KMS-11 (cell line): ENCODE measurements at regions not wholly inside any gene's neighbourhood (a gene's known extent, or its start where the extent isn't known, plus 50 kb on each side); places are given as distances from the start of the nearest gene placed in this dataset.

Source experiments
- H2AFZ ChIP-seq: fragments of 200-600 bp; sonication (generic); 2 replicates; pipeline ENCODE4 v1.6.1; 2016; ENCODE audit warnings: antibody characterized with exemption, mixed run types, low read depth
- H3K27ac ChIP-seq: fragments of 200-600 bp; sonication (generic); 2 replicates; pipeline ENCODE4 v1.6.1; 2016; ENCODE audit warnings: mild to moderate bottlenecking, mixed run types
- H3K27me3 ChIP-seq: fragments of 200-600 bp; sonication (generic); 2 replicates; pipeline ENCODE4 v1.6.1; 2017; ENCODE audit warnings: mild to moderate bottlenecking, low read depth, mixed run types, moderate library complexity; ENCODE audit not compliant: insufficient read depth
- H3K36me3 ChIP-seq: fragments of 200-600 bp; sonication (generic); 2 replicates; pipeline ENCODE4 v1.6.1; 2017; ENCODE audit warnings: mild to moderate bottlenecking, mixed run types; ENCODE audit not compliant: insufficient read depth
- H3K4me1 ChIP-seq: fragments of 200-600 bp; sonication (generic); 2 replicates; pipeline ENCODE4 v1.6.1; 2016; ENCODE audit warnings: mild to moderate bottlenecking, low read depth, mixed run types; ENCODE audit not compliant: poor library complexity, severe bottlenecking
- H3K4me2 ChIP-seq: fragments of 200-600 bp; sonication (generic); 2 replicates; pipeline ENCODE4 v1.7.0; 2016; ENCODE audit warnings: mild to moderate bottlenecking, mixed run types
- H3K4me3 ChIP-seq: fragments of 200-600 bp; sonication (generic); IDR thresholded peaks from 2 replicates; pipeline ENCODE4 v1.6.1; 2017; ENCODE audit warnings: low read depth, low read length, mixed read lengths; ENCODE audit not compliant: insufficient read depth
- H3K79me2 ChIP-seq: fragments of 200-600 bp; sonication (generic); 2 replicates; pipeline ENCODE4 v1.6.1; 2016; ENCODE audit warnings: low read depth, mixed run types; ENCODE audit not compliant: insufficient read depth
- H3K9ac ChIP-seq: fragments of 200-600 bp; sonication (generic); 2 replicates; pipeline ENCODE4 v1.6.1; 2016; ENCODE audit warnings: mild to moderate bottlenecking, mixed run types
- H4K20me1 ChIP-seq: fragments of 200-600 bp; sonication (generic); 2 replicates; pipeline ENCODE4 v1.6.1; 2016; ENCODE audit warnings: mild to moderate bottlenecking, mixed run types; ENCODE audit not compliant: insufficient read depth
- CTCF ChIP-seq: fragments of 200-600 bp; sonication (generic); conservative IDR thresholded peaks from 2 replicates; pipeline ENCODE4 v1.6.1; 2017; ENCODE audit warnings: low read depth, mild to moderate bottlenecking, antibody characterized with exemption, low read length, moderate library complexity, mixed read lengths

- no peaks in the 10 kb centered on the region for H4K20me1 ChIP-seq
- no peak overlapping the region for H2AFZ ChIP-seq
- H3K27ac ChIP-seq: no peak overlapping the region
- no peak overlapping the region for H3K9ac ChIP-seq
- H3K79me2 ChIP-seq: no peaks in the 10 kb centered on the region
- no peak overlapping the region for H3K4me3 ChIP-seq
- H3K27me3 ChIP-seq: no peaks in the 10 kb centered on the region
- no peak for TF ChIP-seq CTCF
- H3K4me1 ChIP-seq: no peaks in the 10 kb centered on the region
- no peaks in the 10 kb centered on the region for H3K36me3 ChIP-seq
- H3K4me2 ChIP-seq: no peak overlapping the region
These were observed 81.2 kb downstream of the SPCS3 start for GRCh38 chr4:176400816-176401461.

- H3K79me2 ChIP-seq: no peaks in the 10 kb centered on the region
- H3K9ac ChIP-seq: no peak overlapping the region
- H4K20me1 ChIP-seq: no peaks in the 10 kb centered on the region
- H2AFZ ChIP-seq: no peak overlapping the region
- H3K4me1 ChIP-seq: no peaks in the 10 kb centered on the region
- H3K4me3 ChIP-seq: no peak overlapping the region
- no peaks in the 10 kb centered on the region for H3K27me3 ChIP-seq
- H3K27ac ChIP-seq: no peak overlapping the region
- H3K4me2 ChIP-seq: no peak overlapping the region
- no peaks in the 10 kb centered on the region for H3K36me3 ChIP-seq
- TF ChIP-seq CTCF: no peak
These were observed 84.9 kb downstream of the SPCS3 start for GRCh38 chr4:176404621-176405020.

- Histone ChIP-seq H3K79me2 (no peaks in the 10 kb centered on the region), H4K20me1 (no peaks in the 10 kb centered on the region), H3K27ac (no peak overlapping the region), H3K4me1 (no peaks in the 10 kb centered on the region), H3K4me3 (no peak overlapping the region), H2AFZ (no peak overlapping the region), H3K36me3 (no peaks in the 10 kb centered on the region), H3K27me3 (no peaks in the 10 kb centered on the region), H3K4me2 (no peak overlapping the region), H3K9ac (no peak overlapping the region)
- no peak for TF ChIP-seq CTCF
These were observed 86.5 kb downstream of the SPCS3 start for GRCh38 chr4:176406297-176406696.

- H3K27ac ChIP-seq: no peak overlapping the region
- no peaks in the 10 kb centered on the region for H3K4me1 ChIP-seq
- no peak overlapping the region for H3K4me2 ChIP-seq
- H3K27me3 ChIP-seq: no peaks in the 10 kb centered on the region
- TF ChIP-seq CTCF: no peak
- H3K79me2 ChIP-seq: no peaks in the 10 kb centered on the region
- H2AFZ ChIP-seq: no peak overlapping the region
- no peaks in the 10 kb centered on the region for H4K20me1 ChIP-seq
- H3K9ac ChIP-seq: no peak overlapping the region
- no peak overlapping the region for H3K4me3 ChIP-seq
- no peaks in the 10 kb centered on the region for H3K36me3 ChIP-seq
These were observed 87.0 kb downstream of the SPCS3 start for GRCh38 chr4:176406736-176407135.
